ENCODE measurements at regions not wholly inside any gene's neighbourhood (a gene's known extent, or its start where the extent isn't known, plus 50 kb on each side); places are given as distances from the start of the nearest gene placed in this dataset.

GRCh38 chr7:153832160-153832559 is 220.0 kb upstream of the DPP6 start:
- no peak for TF ChIP-seq POLR2A (IDR thresholded peaks at IDR 0.05)
- TF ChIP-seq, protein P1, sequence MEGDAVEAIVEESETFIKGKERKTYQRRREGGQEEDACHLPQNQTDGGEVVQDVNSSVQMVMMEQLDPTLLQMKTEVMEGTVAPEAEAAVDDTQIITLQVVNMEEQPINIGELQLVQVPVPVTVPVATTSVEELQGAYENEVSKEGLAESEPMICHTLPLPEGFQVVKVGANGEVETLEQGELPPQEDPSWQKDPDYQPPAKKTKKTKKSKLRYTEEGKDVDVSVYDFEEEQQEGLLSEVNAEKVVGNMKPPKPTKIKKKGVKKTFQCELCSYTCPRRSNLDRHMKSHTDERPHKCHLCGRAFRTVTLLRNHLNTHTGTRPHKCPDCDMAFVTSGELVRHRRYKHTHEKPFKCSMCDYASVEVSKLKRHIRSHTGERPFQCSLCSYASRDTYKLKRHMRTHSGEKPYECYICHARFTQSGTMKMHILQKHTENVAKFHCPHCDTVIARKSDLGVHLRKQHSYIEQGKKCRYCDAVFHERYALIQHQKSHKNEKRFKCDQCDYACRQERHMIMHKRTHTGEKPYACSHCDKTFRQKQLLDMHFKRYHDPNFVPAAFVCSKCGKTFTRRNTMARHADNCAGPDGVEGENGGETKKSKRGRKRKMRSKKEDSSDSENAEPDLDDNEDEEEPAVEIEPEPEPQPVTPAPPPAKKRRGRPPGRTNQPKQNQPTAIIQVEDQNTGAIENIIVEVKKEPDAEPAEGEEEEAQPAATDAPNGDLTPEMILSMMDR (IDR thresholded peaks at IDR 0.05): no peak
